Tibial artery (tissue), 4 donors: ENCODE measurements at regions not wholly inside any gene's neighbourhood (a gene's known extent, or its start where the extent isn't known, plus 50 kb on each side); places are given as distances from the start of the nearest gene placed in this dataset.

Experiments used
- DNase-seq, 2 donors: peaks; one replicate each; pipeline ENCODE4 v3.0.0-alpha.2; 2019
- H3K27ac ChIP-seq, 2 donors: fragments of 200-600 bp; sonication (generic) in 1 of 2; 1 replicate in 1 of 2; 2 replicates in 1 of 2; pipeline ENCODE4 v1.5.1; 2018 to 2019; ENCODE audit warnings: mild to moderate bottlenecking in 1 of 2
- H3K27me3 ChIP-seq, 2 donors: fragments of 200-600 bp; sonication (generic) in 1 of 2; one replicate each; pipeline versions ENCODE4 v1.5.1 to v1.6.0; 2016 to 2019
- H3K36me3 ChIP-seq, 3 donors: fragments of 200-600 bp; sonication (generic) in 2 of 3; one replicate each; pipeline ENCODE4 v1.5.1; 2016 to 2019; ENCODE audit warnings: mild to moderate bottlenecking in 2 of 3
- H3K4me1 ChIP-seq, 4 donors: fragments of 200-600 bp; sonication (generic) in 2 of 4; 1 replicate in 3 of 4; 2 replicates in 1 of 4; pipeline ENCODE4 v1.5.1; 2016 to 2019
- H3K4me3 ChIP-seq, 2 donors: fragments of 200-600 bp; sonication (generic) in 1 of 2; 1 replicate in 1 of 2; 2 replicates in 1 of 2; pipeline ENCODE4 v1.5.1; 2018 to 2019; ENCODE audit warnings: mild to moderate bottlenecking in 2 of 2
- H3K9me3 ChIP-seq, 3 donors: fragments of 200-600 bp; sonication (generic) in 1 of 3; one replicate each; pipeline ENCODE4 v1.5.1; 2016 to 2019
- intact Hi-C: fragments of 100-400 bp; cut with DNase I; formaldehyde crosslinking; loops from one replicate; pipeline ENCODE4 v1.15.0; 2023; ENCODE audit warnings: low total_unique reads
- TF ChIP-seq, protein P1 (sequence below), 2 experiments: fragments of 200-600 bp in 1 of 2; fragments of 450-650 bp in 1 of 2; IDR thresholded peaks; one replicate each; pipeline ENCODE4 v1.5.1; 2017 to 2019; ENCODE audit warnings: antibody characterized with exemption in 2 of 2, mild to moderate bottlenecking in 1 of 2, moderate library complexity in 1 of 2

- intact Hi-C loops, result no loop called here
- peak overlapping the region; percentile 60 to 85 for H3K4me3 ChIP-seq
- no peaks in the 10 kb centered on the region for H3K27me3 ChIP-seq
- no peaks in the 10 kb centered on the region for H3K9me3 ChIP-seq
- peaks cover 0 to 40% (median 15%) of the 10 kb centered on the region in 4 donors for H3K4me1 ChIP-seq
- TF ChIP-seq, protein P1, sequence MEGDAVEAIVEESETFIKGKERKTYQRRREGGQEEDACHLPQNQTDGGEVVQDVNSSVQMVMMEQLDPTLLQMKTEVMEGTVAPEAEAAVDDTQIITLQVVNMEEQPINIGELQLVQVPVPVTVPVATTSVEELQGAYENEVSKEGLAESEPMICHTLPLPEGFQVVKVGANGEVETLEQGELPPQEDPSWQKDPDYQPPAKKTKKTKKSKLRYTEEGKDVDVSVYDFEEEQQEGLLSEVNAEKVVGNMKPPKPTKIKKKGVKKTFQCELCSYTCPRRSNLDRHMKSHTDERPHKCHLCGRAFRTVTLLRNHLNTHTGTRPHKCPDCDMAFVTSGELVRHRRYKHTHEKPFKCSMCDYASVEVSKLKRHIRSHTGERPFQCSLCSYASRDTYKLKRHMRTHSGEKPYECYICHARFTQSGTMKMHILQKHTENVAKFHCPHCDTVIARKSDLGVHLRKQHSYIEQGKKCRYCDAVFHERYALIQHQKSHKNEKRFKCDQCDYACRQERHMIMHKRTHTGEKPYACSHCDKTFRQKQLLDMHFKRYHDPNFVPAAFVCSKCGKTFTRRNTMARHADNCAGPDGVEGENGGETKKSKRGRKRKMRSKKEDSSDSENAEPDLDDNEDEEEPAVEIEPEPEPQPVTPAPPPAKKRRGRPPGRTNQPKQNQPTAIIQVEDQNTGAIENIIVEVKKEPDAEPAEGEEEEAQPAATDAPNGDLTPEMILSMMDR (IDR thresholded peaks at IDR 0.05), result peak; percentile 94 to 95
- H3K27ac ChIP-seq, result peak overlapping the region; percentile 76 to 84
- no peaks in the 10 kb centered on the region for H3K36me3 ChIP-seq
- DNase-seq, result peak; percentile 79 to 93
These were observed 116.6 kb upstream of the GRK3 start for GRCh38 chr22:25447686-25448434.

DNA sequence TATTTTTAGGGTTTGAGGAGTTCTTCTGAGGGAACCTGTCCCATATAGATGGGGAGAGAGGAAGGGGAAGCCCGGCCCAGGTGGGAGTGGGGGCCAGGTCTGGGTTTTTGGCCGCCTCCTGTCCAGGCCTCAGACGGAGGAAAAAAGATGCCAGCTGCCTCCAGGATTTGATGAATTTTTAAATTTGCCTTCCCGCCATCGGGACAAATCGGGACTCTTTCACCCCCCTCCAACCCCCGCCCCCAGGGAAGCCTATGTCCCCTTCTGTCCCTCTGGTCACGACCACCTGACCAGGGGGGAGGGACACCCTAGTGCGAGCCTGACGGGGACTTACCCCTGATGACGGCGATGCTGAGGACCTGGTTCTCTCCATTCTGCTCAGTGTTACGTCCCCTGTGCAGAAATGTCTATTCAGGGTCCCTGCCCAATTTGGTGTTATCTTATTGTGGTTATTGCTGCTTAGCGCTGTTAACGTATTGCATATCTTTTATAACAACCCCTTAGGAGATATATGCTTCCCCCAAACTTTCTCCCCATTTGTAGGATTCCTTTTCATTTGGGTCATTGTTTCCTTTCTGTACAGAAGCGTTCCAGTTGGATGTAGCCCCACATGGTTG is 115.9 kb upstream of the GRK3 start:
- peak overlapping the region; percentile 76 to 84 for H3K27ac ChIP-seq
- no peaks in the 10 kb centered on the region for H3K9me3 ChIP-seq
- intact Hi-C loops, result no loop called here
- TF ChIP-seq, protein P1 (IDR thresholded peaks at IDR 0.05), result no peak
- no peaks in the 10 kb centered on the region for H3K27me3 ChIP-seq
- DNase-seq, result no peak
- peaks cover 0 to 3% (median 2%) of the 10 kb centered on the region in 3 donors for H3K36me3 ChIP-seq
- H3K4me1 ChIP-seq, result peaks cover 0 to 41% (median 15%) of the 10 kb centered on the region in 4 donors
- peak overlapping the region; percentile 60 to 85 for H3K4me3 ChIP-seq

DNA sequence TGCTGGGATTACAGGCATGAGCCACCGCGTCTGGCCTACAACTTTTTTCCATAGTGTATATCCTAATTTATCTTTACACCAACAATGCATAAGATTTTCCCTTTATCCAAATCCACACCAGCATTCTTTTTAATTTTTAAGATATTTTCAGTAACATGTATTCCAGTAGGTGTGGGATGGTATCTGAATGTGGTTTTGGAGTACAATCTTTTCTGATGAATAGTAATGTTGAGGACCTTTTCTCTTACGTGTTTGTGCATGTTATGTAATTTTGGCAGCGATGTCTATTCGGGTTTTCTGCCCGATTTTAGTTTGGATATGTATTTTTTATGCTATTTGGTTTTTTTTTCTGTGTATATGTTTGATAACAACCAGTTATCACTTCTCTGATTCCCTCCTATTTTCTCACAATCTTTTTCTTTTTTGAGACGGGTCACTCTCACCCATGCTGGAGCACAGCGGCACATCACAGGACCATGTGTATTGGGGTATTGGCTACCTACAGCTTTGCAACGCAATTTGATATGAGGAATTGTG is 114.6 kb upstream of the GRK3 start:
- intact Hi-C loops, result no loop called here
- peaks cover 0 to 14% (median 11%) of the 10 kb centered on the region in 3 donors for H3K36me3 ChIP-seq
- DNase-seq, result no peak
- H3K27me3 ChIP-seq, result no peaks in the 10 kb centered on the region
- peaks cover 0 to 41% (median 15%) of the 10 kb centered on the region in 4 donors for H3K4me1 ChIP-seq
- TF ChIP-seq, protein P1 (IDR thresholded peaks at IDR 0.05), result no peak
- peak overlapping the region; percentile 60 to 85 for H3K4me3 ChIP-seq
- no peaks in the 10 kb centered on the region for H3K9me3 ChIP-seq
- H3K27ac ChIP-seq, result no peak overlapping the region

DNA sequence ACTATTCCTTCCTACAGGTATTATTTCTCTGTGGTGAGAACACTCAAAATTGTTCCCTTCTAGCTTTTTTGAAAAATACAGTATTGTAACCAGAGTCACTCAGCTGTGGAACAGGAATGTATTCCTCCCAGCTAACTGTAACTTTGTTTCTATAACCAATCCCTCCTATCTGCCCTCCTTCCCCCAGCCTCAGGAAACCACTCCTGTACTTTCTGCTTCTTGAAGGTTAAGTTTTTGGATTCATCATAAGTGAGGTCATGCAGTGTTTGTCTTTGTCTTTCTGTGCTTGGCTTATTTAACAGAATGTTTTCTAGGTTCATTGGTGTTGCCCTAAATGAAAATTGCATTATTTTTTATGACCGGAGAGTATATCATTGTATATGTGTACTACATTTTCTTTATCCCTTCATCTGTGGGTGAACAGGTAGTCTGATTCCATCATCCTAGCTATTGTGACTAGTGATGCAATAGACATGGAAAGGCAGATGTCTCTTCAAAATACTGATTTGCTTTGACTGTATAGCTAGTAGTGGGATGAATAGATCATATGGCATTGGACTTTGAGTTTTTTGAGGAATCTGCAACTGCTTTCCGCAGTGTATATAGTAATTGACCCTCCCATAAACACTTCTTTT is 112.9 kb upstream of the GRK3 start:
- DNase-seq, result no peak
- no peaks in the 10 kb centered on the region for H3K27me3 ChIP-seq
- peak overlapping the region in 1 of 2 donors; percentile 31 for H3K27ac ChIP-seq
- intact Hi-C loops, result no loop called here
- peaks cover 0 to 14% (median 13%) of the 10 kb centered on the region in 3 donors for H3K36me3 ChIP-seq
- H3K4me1 ChIP-seq, result peaks cover 0 to 41% (median 15%) of the 10 kb centered on the region in 4 donors
- H3K4me3 ChIP-seq, result no peak overlapping the region
- no peaks in the 10 kb centered on the region for H3K9me3 ChIP-seq
- TF ChIP-seq, protein P1 (IDR thresholded peaks at IDR 0.05), result no peak

DNA sequence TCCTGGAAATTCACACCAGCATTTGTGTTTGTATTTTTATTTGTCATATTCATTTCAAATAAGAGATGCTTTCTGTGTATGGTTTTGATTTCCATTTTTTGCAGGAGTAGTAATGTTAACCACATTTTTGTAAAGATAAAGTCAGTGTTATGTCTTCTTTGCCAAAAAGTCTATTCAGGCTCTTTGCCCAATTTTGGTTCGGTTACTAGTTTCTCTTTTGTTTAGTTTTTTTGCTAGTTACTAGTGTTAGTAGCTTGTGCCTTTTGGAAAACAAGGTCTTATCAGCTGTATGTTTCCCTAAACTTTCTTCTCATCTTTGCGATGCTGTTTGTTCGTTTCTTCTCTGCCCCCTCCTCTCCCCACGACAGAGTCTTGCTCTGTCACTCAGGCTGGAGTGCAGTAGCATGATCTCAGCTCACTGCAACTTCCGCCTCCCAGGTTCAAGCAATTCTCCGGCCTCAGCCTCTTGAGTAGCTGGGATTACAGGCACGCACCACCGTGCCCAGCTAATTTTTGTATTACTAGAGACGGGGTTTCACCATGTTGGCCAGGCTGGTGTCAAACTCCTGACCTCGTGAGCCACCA is 112.3 kb upstream of the GRK3 start:
- Histone ChIP-seq H3K36me3 (peaks cover 0 to 15% (median 14%) of the 10 kb centered on the region in 3 donors), H3K27ac (peak overlapping the region in 1 of 2 donors; percentile 31), H3K9me3 (no peaks in the 10 kb centered on the region), H3K27me3 (no peaks in the 10 kb centered on the region), H3K4me3 (no peak overlapping the region), H3K4me1 (peaks cover 0 to 41% (median 15%) of the 10 kb centered on the region in 4 donors)
- TF ChIP-seq, protein P1 (IDR thresholded peaks at IDR 0.05), result no peak
- no peak for DNase-seq
- intact Hi-C loops, result no loop called here
